ENCODE measurements at regions not wholly inside any gene's neighbourhood (a gene's known extent, or its start where the extent isn't known, plus 50 kb on each side); places are given as distances from the start of the nearest gene placed in this dataset.

- TF ChIP-seq POLR2AphosphoS5 (IDR thresholded peaks at IDR 0.05) (no peak), CTCF (IDR thresholded peaks at IDR 0.05) (no peak)
These were observed 1144.4 kb downstream of the NLGN4X start for GRCh38 chrX:5084279-5084678.

All from sigmoid colon (tissue), 4 donors.